ENCODE measurements at regions not wholly inside any gene's neighbourhood (a gene's known extent, or its start where the extent isn't known, plus 50 kb on each side); places are given as distances from the start of the nearest gene placed in this dataset.

DNA sequence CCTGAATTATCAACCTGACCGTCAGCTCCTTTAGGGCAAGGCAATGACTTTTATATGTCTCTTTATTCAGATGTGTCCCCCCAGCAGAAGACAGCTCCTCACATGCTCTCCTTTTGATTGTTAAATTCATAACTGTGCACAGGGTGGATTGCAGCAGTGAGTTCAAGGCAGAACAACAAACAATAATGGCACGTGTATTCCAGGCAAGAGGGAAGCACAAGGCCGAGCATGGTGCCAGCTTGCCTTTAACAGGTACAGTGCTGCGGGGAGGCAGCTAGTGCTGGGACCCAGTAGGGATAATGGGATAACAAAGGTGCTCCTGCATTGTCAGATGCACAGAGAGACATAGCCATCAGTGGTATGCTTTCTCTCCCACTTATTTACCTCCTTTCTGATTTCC, 248.4 kb downstream of the RHOU start:
- Mint-ChIP-seq H3K27ac (no peak overlapping the region), H3K4me1 (no peaks in the 10 kb centered on the region), H3K36me3 (ENCODE audit: low read depth) (no peaks in the 10 kb centered on the region), H3K9me3 (no peaks in the 10 kb centered on the region), H3K4me3 (no peak overlapping the region), H3K27me3 (no peaks in the 10 kb centered on the region)
- ChIA-PET POLR2A (no interaction called here), CTCF (interaction anchor here (0.8 kb wide), 1 partner anchor 23 kb away, joined by 4 read pairs; no protein-coding TSS in a partner anchor)
- DNase-seq = no peak

DNA sequence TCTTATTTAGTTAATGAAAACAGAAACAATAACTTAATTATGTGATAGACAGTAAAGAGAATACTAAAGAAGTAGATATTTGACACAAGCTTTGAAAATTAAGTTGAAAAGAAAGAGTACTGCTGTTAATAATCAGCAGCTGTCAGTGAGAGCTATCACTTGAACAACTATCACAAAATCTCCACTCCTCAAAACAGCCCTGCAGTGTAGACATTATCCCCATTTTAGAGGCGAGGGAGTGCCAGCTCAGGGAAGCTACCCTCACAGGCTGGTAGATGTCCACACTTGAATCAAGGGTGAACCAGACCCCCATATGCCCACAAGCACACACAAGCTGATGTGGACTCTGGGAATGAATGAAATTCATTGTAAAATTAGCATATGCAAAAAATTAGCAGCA, 248.8 kb downstream of the RHOU start:
- POLR2A ChIA-PET = no interaction called here
- Mint-ChIP-seq H3K36me3 (ENCODE audit: low read depth) (no peaks in the 10 kb centered on the region), H3K4me1 (no peaks in the 10 kb centered on the region), H3K9me3 (no peaks in the 10 kb centered on the region), H3K4me3 (no peak overlapping the region), H3K27me3 (no peaks in the 10 kb centered on the region), H3K27ac (no peak overlapping the region)
- DNase-seq = no peak
- CTCF ChIA-PET = interaction anchor here (0.8 kb wide), 1 partner anchor 22 kb away, joined by 4 read pairs; no protein-coding TSS in a partner anchor

DNA sequence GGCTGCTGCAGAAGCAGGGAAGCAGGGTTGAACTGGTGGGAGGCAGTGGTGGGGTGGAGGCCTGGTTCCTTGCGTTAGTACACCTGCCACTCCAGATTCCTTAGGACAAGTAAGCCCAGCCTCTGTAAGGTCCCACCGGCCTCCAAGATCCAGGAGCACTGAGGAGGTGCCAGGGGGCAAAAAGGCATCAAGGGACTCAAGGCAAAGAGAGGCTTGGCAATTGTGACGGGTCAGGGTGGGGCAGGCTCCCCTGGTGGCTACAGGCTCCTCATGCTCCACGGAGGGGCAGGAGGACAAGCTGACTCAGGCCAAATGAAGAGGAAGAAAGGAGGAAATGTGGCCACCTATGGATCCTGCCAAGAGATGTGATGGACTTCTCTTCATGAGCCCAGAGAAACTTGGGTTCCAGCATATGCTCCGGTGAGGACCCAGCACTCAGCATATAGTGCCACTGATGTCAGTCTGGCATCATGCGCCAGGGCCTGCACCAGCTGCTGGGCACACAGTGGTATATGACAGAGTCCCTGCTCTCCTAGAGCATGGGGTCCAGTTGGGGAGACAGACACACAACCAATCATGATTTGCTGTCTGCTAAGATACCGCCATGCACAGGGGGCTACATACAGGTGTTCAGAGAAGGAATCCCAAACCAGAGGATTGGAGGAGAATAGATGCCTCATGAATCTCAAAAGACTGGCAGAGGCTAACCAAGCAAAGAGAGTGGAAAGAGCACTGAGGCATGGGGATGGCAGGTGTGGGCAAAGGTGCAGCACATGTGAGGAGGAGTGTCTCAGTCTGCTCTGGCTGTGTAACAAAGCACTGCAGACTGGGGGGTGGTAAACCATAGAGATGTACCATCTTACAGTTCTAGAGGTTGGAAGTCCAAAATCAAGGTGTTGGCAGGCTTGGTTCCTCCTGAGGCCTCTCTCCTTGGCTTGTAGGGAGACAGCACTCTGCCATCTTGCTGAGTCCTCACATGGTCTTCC, 249.7 kb downstream of the RHOU start:
- Mint-ChIP-seq H3K36me3 (ENCODE audit: low read depth) (no peaks in the 10 kb centered on the region), H3K27me3 (no peaks in the 10 kb centered on the region), H3K4me3 (no peak overlapping the region), H3K27ac (no peak overlapping the region), H3K4me1 (no peaks in the 10 kb centered on the region), H3K9me3 (no peaks in the 10 kb centered on the region)
- no peak for DNase-seq
- POLR2A ChIA-PET = no interaction called here
- CTCF ChIA-PET = no interaction called here

DNA sequence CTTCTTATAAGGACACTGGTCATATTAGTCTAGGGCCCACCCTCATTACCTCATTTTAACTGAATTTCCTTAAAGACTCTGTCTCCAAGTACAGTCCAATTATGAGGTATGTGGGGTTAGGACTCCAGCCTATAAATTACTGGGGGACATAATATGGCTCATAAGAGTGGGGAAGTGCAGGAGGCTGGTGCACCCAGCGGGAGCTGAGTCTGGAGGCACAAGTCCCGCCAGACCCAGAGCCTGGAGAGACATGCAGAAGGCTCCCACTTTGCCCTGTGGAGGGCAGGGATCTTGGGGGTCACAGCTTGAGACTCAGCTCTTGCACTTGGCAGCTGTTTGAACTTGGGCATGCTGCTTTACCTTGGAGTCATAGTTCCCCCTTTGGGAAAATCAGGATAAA, 250.4 kb downstream of the RHOU start:
- CTCF ChIA-PET = no interaction called here

DNA sequence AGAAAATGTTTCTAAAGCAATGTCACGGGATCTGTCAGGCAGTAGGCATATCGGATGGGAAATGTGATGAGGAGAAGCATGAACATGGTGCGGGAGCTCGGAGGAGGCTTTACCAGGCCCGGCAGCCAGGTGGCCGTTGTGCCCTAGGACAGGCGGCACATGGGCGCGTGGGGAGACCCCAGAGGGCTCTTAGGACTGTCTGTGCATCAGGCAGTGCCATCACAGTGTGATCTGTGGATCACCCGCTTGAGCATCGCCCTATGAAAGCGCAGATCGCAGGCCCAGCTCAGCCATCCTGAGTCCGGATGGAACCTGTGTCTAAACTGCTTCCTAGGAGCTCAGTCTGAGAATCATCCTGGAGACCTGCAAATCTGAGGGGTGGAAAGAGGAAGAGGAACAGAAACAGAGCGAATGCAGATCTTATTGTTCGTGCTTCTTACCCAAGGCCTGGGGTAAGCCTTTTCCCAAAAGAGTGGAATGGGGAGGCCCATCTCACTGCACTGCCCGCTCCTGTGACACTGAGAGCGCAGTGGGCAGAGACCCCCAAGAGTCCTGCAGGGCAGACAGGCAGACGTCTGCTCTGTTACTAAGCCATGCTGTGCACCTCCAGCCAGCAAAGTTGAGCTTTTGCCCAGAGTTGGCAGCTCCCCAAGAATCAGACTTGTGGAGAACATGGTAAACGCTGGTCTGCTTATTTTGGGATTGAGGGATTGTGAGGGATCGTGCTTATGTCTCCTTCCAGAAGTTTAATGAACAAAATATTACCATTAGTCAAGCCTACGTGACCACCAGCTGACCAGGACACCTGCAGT, 251.0 kb downstream of the RHOU start:
- H3K27ac Mint-ChIP-seq = no peak overlapping the region
- ChIA-PET CTCF (no interaction called here), POLR2A (no interaction called here)
- DNase-seq = no peak
- H3K27me3 Mint-ChIP-seq = no peaks in the 10 kb centered on the region
- H3K4me3 Mint-ChIP-seq = no peak overlapping the region
- H3K36me3 Mint-ChIP-seq (ENCODE audit: low read depth) = no peaks in the 10 kb centered on the region
- no peaks in the 10 kb centered on the region for H3K9me3 Mint-ChIP-seq
- H3K4me1 Mint-ChIP-seq = no peaks in the 10 kb centered on the region

More for the DNA sequence above, 250.4 kb downstream of the RHOU start:
- no peaks in the 10 kb centered on the region for H3K27me3 Mint-ChIP-seq
- DNase-seq = no peak
- no peaks in the 10 kb centered on the region for H3K9me3 Mint-ChIP-seq
- H3K36me3 Mint-ChIP-seq (ENCODE audit: low read depth) = no peaks in the 10 kb centered on the region
- no peaks in the 10 kb centered on the region for H3K4me1 Mint-ChIP-seq
- POLR2A ChIA-PET = no interaction called here
- H3K4me3 Mint-ChIP-seq = no peak overlapping the region
- no peak overlapping the region for H3K27ac Mint-ChIP-seq

DNA sequence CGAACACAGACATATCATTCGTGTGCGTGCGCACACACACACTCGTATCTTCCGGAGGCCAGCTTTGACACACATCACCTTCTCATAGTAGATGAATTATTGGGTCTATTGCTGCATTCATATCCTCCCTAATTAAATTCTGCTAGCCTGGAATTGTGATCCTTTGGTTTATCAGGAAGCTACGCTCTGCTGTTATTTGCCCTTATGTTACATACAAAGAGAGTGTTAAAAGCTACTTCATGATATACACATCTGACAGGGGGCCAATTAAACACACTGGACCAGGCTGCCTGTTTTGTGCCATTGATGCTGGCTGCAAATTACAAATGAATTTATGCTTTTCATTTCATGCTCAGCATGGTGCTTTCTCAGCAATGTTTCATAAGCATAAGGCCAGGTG, 252.0 kb downstream of the RHOU start:
- Mint-ChIP-seq H3K9me3 (no peaks in the 10 kb centered on the region), H3K27me3 (no peaks in the 10 kb centered on the region), H3K4me1 (no peaks in the 10 kb centered on the region), H3K36me3 (ENCODE audit: low read depth) (no peaks in the 10 kb centered on the region), H3K4me3 (no peak overlapping the region), H3K27ac (no peak overlapping the region)
- CTCF ChIA-PET = no interaction called here
- POLR2A ChIA-PET = no interaction called here
- DNase-seq = no peak

DNA sequence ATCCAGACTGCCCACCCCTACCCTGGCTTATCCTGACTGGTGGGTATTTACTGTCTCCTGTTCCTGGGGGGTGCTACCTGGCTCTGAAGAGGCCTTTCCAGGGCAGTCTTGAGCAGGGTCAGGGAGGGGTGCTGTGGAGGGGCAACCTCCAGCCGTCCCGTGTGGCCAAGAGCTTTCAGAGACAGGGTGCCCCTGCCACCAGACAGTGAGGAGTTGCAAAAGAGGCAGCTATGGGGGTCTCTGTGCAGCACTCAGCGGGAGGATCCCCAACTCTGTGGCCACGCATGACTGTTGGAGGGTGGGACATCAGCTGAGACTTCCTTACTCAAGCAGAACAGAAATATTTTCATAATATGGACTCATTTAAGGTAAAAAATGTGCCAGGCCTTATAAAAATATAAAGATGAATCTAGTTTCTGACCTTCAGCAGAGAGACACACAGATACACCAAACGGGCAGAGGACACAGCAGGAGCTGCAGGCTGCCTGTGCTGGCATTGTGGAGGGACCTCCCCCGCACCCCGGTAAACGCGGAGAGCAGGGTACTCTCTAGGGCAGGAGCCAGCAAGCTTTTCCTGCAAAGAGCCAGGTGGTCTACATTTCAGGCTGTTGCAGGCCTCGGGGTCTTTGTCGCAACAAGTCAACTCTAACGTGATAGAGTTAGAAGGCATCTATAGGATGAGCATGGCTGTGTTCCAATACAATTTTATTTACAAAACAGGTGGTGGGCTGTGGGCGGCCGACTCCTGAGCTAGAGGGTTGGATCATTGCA, 252.6 kb downstream of the RHOU start:
- no peak overlapping the region for H3K27ac Mint-ChIP-seq
- ChIA-PET POLR2A (no interaction called here), CTCF (interaction anchor here (1.3 kb wide), 1 partner anchor 46 kb away, joined by 3 read pairs; no protein-coding TSS in a partner anchor)
- no peaks in the 10 kb centered on the region for H3K9me3 Mint-ChIP-seq
- H3K4me3 Mint-ChIP-seq = no peak overlapping the region
- no peaks in the 10 kb centered on the region for H3K4me1 Mint-ChIP-seq
- no peaks in the 10 kb centered on the region for H3K27me3 Mint-ChIP-seq
- no peak for DNase-seq
- H3K36me3 Mint-ChIP-seq (ENCODE audit: low read depth) = no peaks in the 10 kb centered on the region

DNA sequence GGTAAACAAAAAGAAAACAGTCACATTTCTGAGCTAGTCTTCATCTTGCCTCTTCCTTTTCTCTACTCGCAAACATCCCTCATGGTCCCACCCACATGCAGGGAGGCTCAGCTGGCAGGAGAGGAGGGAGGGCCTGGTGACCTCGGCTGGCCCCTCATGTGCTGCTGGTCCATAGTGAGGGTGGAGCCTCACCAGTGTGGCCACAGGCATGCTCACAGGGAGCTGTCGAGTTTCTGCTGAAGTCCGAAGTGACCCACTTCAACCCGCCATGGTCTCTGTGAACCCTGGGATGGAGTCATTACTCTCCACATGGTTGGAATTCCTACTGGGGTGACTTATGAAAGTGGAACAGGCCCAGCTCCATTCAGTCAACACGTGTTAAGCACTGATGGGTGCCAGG, 253.4 kb downstream of the RHOU start:
- ChIA-PET CTCF (interaction anchor here (1.3 kb wide), 1 partner anchor 45 kb away, joined by 3 read pairs; no protein-coding TSS in a partner anchor), POLR2A (no interaction called here)
- Mint-ChIP-seq H3K4me3 (no peak overlapping the region), H3K9me3 (no peaks in the 10 kb centered on the region), H3K27me3 (no peaks in the 10 kb centered on the region), H3K4me1 (no peaks in the 10 kb centered on the region), H3K27ac (no peak overlapping the region), H3K36me3 (ENCODE audit: low read depth) (no peaks in the 10 kb centered on the region)
- no peak for DNase-seq

DNA sequence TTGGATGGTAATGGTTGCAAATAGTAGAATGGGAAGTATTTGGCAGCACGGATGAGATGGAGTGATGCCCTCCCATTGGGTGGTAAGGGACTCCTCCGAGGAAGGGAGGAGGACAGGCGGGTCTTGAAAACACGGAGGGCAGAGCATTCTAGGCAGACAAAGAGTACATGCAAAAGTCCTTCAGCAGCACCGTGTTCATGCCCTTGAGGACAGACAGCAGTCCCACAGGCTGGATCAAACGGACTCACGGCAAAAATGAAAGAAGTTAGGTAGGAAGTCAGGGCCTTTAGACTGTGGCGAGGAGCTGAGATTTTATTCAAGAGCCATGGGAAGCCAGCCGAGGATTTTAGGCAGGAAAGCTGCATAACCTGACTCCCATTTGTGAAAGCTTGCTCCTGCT, 253.9 kb downstream of the RHOU start:
- ChIA-PET POLR2A (interaction anchor here (1.1 kb wide), 1 partner anchor 125 kb away, joined by 3 read pairs; no protein-coding TSS in a partner anchor), CTCF (interaction anchor here (0.8 kb wide), 1 partner anchor 239 kb away, joined by 3 read pairs; no protein-coding TSS in a partner anchor)
- no peak overlapping the region for H3K27ac Mint-ChIP-seq
- no peak for DNase-seq
- H3K36me3 Mint-ChIP-seq (ENCODE audit: low read depth) = no peaks in the 10 kb centered on the region
- H3K4me1 Mint-ChIP-seq = no peaks in the 10 kb centered on the region
- H3K9me3 Mint-ChIP-seq = no peaks in the 10 kb centered on the region
- peaks cover 2% of the 10 kb centered on the region for H3K27me3 Mint-ChIP-seq
- H3K4me3 Mint-ChIP-seq = no peak overlapping the region

DNA sequence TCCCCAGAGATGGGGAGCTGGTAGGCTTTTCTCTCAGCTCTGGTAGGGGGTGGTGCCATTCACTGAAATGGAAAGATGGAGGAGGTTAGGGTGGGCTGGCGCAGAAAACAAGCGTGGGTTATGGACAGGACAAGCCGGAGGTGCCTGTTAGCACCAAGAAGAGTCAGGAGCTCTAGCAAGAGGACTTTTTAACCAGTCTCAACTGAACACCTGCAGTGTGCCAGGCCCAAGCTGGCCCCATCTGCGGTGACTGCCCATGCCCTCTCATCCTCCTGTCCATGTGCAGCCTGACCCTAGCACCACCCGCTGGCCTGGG, 254.4 kb downstream of the RHOU start:
- ChIA-PET POLR2A (interaction anchor here (1.1 kb wide), 1 partner anchor 126 kb away, joined by 3 read pairs; no protein-coding TSS in a partner anchor), CTCF (interaction anchor here (0.8 kb wide), 1 partner anchor 238 kb away, joined by 3 read pairs; no protein-coding TSS in a partner anchor)
- no peaks in the 10 kb centered on the region for H3K36me3 Mint-ChIP-seq (ENCODE audit: low read depth)
- H3K27me3 Mint-ChIP-seq = peaks cover 3% of the 10 kb centered on the region
- H3K27ac Mint-ChIP-seq = no peak overlapping the region
- H3K4me3 Mint-ChIP-seq = no peak overlapping the region
- H3K4me1 Mint-ChIP-seq = no peaks in the 10 kb centered on the region
- DNase-seq = no peak
- no peaks in the 10 kb centered on the region for H3K9me3 Mint-ChIP-seq

DNA sequence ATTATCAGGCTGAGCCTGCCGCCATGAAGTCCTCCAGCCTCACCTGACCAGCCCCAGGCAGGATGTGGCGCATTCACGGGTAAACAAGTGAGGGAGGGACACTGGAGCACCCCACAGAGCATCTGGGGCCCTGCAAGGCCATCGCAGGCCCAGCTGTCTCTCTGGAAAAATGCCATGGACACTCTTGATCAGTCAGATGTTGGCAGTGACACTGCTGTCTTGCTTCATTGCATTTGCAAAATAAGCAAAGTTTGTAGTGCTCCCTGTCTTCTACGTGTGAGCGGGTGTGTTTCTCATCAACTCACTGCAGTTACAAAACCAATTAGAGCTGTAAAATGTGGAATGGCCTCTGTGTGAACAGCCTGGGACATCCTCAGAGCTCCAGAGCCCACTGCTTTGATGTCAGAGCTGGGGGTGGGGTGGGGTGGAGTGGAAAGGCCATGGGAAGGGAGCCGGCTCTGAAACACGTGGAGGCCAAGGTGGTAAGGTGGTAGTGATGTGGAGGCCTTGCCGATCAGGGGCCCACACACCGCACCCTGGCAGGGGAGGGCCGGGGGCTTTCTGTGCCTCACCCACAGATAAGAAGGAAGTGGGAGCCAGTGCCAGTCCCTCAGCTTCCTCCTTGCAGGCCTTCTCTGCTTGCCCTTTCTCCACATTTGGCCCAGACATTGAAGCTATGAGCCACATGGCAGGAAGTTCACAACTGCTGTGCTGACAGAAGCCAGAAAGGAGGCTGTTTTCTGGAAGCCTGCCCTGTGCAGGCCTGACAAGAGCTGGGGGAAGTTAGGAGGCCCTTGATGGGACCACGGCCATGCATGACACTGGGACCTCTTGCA, 254.9 kb downstream of the RHOU start:
- CTCF ChIA-PET = interaction anchor here (0.8 kb wide), 1 partner anchor 238 kb away, joined by 3 read pairs; no protein-coding TSS in a partner anchor
- Mint-ChIP-seq H3K9me3 (no peaks in the 10 kb centered on the region), H3K27me3 (peaks cover 8% of the 10 kb centered on the region), H3K36me3 (ENCODE audit: low read depth) (no peaks in the 10 kb centered on the region), H3K4me3 (no peak overlapping the region), H3K4me1 (no peaks in the 10 kb centered on the region), H3K27ac (no peak overlapping the region)
- DNase-seq = no peak
- POLR2A ChIA-PET = interaction anchor here (1.1 kb wide), 1 partner anchor 126 kb away, joined by 3 read pairs; no protein-coding TSS in a partner anchor

DNA sequence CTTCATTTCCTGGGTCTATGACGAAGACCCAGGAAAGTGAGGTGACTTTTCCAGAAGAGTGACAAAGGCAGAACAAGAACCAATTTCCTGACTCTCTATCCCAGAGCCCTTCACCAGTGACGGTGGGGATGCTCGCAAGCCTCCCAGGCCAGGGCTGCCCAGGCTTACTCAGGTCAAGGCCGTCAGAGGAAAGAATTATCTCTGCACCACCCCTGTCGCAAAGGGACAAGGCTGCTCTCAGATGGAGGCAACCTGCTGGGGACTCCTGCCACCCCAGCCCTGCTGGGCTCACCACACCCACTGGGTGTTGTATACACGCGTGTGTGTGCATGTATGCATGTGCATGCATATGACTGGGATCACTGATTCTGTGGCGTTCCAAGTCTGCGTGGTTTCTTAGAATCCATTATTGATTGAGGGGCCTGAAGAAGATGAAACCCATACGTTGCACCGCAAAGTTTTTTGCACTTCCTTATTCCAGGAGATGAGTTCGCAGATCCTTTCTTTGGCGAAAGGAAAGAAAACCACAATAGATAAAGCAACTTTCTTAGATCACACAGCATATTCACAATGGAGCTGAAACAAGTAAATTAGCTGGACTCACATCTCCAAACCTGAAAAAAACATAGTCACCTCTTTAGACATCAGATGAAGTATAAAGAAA, 255.8 kb downstream of the RHOU start:
- peaks cover 10% of the 10 kb centered on the region for H3K27me3 Mint-ChIP-seq
- no peaks in the 10 kb centered on the region for H3K9me3 Mint-ChIP-seq
- no peaks in the 10 kb centered on the region for H3K4me1 Mint-ChIP-seq
- CTCF ChIA-PET = no interaction called here
- no peak overlapping the region for H3K4me3 Mint-ChIP-seq
- no peak overlapping the region for H3K27ac Mint-ChIP-seq
- POLR2A ChIA-PET = no interaction called here
- DNase-seq = no peak
- H3K36me3 Mint-ChIP-seq (ENCODE audit: low read depth) = no peaks in the 10 kb centered on the region

Data from activated CD4-positive, alpha-beta memory T cell treated with anti-CD3 and anti-CD28 coated beads, Interleukin-2, amount 10 ng/mL, durations not matched to agents 7 days and 5 days (primary cell).